ENCODE measurements at regions not wholly inside any gene's neighbourhood (a gene's known extent, or its start where the extent isn't known, plus 50 kb on each side); places are given as distances from the start of the nearest gene placed in this dataset.

DNA sequence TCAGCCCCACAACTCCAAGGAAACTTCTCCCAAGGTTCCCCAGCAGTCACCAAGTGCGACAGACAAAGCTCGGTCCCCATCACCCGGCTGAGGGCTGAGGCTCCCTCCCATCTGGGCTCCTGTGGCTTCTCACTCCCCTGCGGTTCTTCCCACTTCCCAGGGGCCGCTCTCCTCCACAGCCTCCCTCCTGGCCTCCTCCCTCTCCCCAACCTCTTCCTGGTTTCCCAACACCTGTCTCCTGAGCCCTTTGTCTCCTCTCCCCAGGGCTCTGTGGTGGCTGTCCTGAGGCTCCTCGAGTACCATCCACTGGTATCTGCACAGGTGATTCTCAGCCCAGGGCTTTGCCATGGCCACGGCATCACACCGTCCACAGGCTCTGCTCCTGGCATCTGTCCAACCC lies 113.2 kb upstream of the NSMCE3 start:
- Histone ChIP-seq H3K27ac (ENCODE audit: insufficient read depth, low read depth, low read length) (no peak overlapping the region), H3K4me3 (replicated peaks in 1 of 3; ENCODE audit: insufficient read depth in 1 of 3, low read depth in 1 of 3, low read length in 3 of 3) (no peak overlapping the region), H3K27me3 (ENCODE audit: control insufficient read depth in 2 of 2, insufficient read depth in 2 of 2, low read length in 2 of 2) (no peaks in the 10 kb centered on the region), H3K4me2 (ENCODE audit: insufficient read depth, low read length) (no peak overlapping the region), H3K9me3 (replicated peaks; ENCODE audit: control insufficient read depth, insufficient read depth, low read length) (no peaks in the 10 kb centered on the region), H4K20me1 (replicated peaks; ENCODE audit: control insufficient read depth, extremely low read depth, insufficient read depth, low read length) (no peaks in the 10 kb centered on the region), H3K9ac (replicated peaks; ENCODE audit: extremely low read depth, insufficient read depth, low read length) (no peak overlapping the region), H3K36me3 (ENCODE audit: control insufficient read depth in 2 of 2, extremely low read depth in 1 of 2, insufficient read depth in 2 of 2, low read length in 2 of 2) (no peaks in the 10 kb centered on the region), H3K79me2 (ENCODE audit: control insufficient read depth, insufficient read depth, low read length) (no peaks in the 10 kb centered on the region), H3K9me1 (replicated peaks; ENCODE audit: control insufficient read depth, extremely low read depth, insufficient read depth, low read length) (no peaks in the 10 kb centered on the region), H3K4me1 (ENCODE audit: control insufficient read depth, extremely low read depth, insufficient read depth, low read length) (no peaks in the 10 kb centered on the region), H2AFZ (ENCODE audit: low read depth, low read length) (no peak overlapping the region)
- dilution Hi-C loops (cut with MboI; ENCODE audit: extremely low pct_ligation_motif_present, low sequenced_read_pairs), result no loop called here
- CTCF ChIA-PET, result no interaction called here
- intact Hi-C loops (cut with micrococcal nuclease), result no loop called here
- no TSS peak for BruUV-seq (replicated peaks)
- no peak for DNase-seq (ENCODE audit: low read depth, low spot score)
- POLR2A ChIA-PET, result no interaction called here
- TF ChIP-seq EZH2 (IDR thresholded peaks at IDR 0.05; ENCODE audit: borderline replicate concordance, low read depth, low read length, severe bottlenecking) (no peak), JUN (IDR thresholded peaks at IDR 0.05; ENCODE audit: borderline replicate concordance, insufficient read depth, insufficient read length, low read depth) (no peak), GATA2 (IDR thresholded peaks at IDR 0.05; ENCODE audit: insufficient read depth, insufficient read length, low read depth, low read length) (no peak), POLR2AphosphoS5 (IDR thresholded peaks at IDR 0.05; ENCODE audit: insufficient read depth, low read depth, low read length) (no peak), MYC (IDR thresholded peaks at IDR 0.05; ENCODE audit: low read depth, low read length) (no peak)
- TF ChIP-seq, protein P1, sequence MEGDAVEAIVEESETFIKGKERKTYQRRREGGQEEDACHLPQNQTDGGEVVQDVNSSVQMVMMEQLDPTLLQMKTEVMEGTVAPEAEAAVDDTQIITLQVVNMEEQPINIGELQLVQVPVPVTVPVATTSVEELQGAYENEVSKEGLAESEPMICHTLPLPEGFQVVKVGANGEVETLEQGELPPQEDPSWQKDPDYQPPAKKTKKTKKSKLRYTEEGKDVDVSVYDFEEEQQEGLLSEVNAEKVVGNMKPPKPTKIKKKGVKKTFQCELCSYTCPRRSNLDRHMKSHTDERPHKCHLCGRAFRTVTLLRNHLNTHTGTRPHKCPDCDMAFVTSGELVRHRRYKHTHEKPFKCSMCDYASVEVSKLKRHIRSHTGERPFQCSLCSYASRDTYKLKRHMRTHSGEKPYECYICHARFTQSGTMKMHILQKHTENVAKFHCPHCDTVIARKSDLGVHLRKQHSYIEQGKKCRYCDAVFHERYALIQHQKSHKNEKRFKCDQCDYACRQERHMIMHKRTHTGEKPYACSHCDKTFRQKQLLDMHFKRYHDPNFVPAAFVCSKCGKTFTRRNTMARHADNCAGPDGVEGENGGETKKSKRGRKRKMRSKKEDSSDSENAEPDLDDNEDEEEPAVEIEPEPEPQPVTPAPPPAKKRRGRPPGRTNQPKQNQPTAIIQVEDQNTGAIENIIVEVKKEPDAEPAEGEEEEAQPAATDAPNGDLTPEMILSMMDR (IDR thresholded peaks at IDR 0.05; ENCODE audit: extremely low read depth in 1 of 2, insufficient read depth in 1 of 2, low read depth in 1 of 2, low read length in 2 of 2), result no peak
- TF ChIP-seq, protein P2, sequence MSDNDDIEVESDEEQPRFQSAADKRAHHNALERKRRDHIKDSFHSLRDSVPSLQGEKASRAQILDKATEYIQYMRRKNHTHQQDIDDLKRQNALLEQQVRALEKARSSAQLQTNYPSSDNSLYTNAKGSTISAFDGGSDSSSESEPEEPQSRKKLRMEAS (IDR thresholded peaks at IDR 0.05; ENCODE audit: insufficient read depth, insufficient read length), result no peak
- FAIRE-seq, result no peak
